ENCODE measurements at regions not wholly inside any gene's neighbourhood (a gene's known extent, or its start where the extent isn't known, plus 50 kb on each side); places are given as distances from the start of the nearest gene placed in this dataset.
"Not testable (repeated sequence)": the region's sequence is repeated elsewhere in the genome, so short reads cannot be mapped to it uniquely, and the experiment has no call there.

DNA sequence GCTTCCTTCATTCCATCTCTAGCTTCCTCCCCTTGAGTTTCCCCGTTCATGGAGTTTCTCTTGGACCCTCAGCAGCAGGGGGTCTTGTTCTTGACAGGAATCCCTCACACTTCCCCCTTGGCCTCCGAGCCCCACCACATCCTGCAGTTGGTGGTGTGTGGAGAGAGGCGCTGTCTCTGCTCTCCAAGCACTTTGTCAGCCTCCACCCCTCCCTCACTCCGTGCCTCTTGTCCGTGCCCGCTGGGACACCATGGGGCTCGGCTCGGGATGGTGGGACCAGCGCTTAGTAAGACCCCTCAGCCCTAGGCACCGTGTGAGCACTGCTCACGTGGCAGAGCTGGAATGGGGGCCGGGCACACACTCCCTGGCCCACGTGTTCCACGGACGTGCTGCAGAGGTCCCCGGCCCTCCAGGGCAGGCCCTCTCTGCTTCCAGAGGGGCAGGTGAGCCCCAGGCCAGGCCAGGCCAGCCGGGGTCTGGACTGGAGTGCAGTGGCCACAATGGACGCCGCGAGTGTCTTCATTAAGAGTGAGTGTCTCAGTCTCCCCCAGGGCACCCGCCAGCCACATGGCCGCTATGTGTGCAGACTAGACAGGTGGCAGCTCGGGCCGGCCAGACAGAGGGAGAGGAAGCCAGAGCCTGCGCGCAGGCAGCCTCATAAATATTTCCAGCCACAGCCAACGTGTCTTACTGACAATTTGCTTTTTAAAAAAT, 123.3 kb downstream of the IGLL1 start:
- not testable (repeated sequence) for TF ChIP-seq RELA (CRISPR knock-in tag; IDR thresholded peaks at IDR 0.05); KDM1A (CRISPR knock-in tag; IDR thresholded peaks at IDR 0.05); SMAD3 (CRISPR knock-in tag; IDR thresholded peaks at IDR 0.05); ZNF10 (CRISPR knock-in tag; IDR thresholded peaks at IDR 0.05; ENCODE audit: borderline replicate concordance, low read depth); REXO4 (CRISPR knock-in tag; IDR thresholded peaks at IDR 0.05; ENCODE audit: borderline replicate concordance)
